ENCODE measurements at regions not wholly inside any gene's neighbourhood (a gene's known extent, or its start where the extent isn't known, plus 50 kb on each side); places are given as distances from the start of the nearest gene placed in this dataset.
"Not testable (repeated sequence)": the region's sequence is repeated elsewhere in the genome, so short reads cannot be mapped to it uniquely, and the experiment has no call there.

DNA sequence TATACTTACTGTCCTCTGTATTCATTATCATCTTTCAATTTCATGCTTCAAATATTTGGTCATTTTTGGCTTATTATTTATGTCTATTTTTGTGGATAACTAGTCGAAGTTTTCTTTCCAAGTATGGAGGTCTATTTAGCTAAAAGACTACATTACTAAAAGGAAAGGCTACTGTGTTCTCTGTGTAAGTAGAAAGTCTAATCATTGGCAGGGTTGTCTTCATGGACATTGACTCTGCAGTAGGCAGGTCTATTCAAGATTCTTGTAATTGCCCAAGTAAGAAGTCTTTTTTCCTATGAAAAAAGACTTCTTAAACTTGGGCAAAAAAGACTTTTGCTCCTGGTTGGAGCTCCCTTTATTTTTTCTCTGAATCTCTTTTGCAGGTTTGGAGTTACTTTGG is 368.6 kb upstream of the GRM7 start:
- DNase-seq = no peak
- no peak overlapping the region for H3K4me2 ChIP-seq (ENCODE audit: low read depth, low read length)
- no peaks in the 10 kb centered on the region for H3F3A ChIP-seq (ENCODE audit: insufficient read depth, low read length)
- no peaks in the 10 kb centered on the region for H3K9me3 ChIP-seq (replicated peaks; ENCODE audit: insufficient read depth, low read length)
- no peak overlapping the region for H3K9ac ChIP-seq (ENCODE audit: low read length)
- no peaks in the 10 kb centered on the region for H3K79me2 ChIP-seq (ENCODE audit: low read length)
- H3K36me3 ChIP-seq (replicated peaks; ENCODE audit: insufficient read depth, low read length) = no peaks in the 10 kb centered on the region
- H3K4me1 ChIP-seq (ENCODE audit: low read length) = no peaks in the 10 kb centered on the region
- no peak overlapping the region for H3K4me3 ChIP-seq (ENCODE audit: low read length)
- H3K9me2 ChIP-seq (replicated peaks; ENCODE audit: insufficient read depth, low read length) = no peaks in the 10 kb centered on the region
- TF ChIP-seq EZH2phosphoT487 (IDR thresholded peaks at IDR 0.05; ENCODE audit: low read length) (no peak), EZH2 (optimal IDR thresholded peaks at IDR 0.05; ENCODE audit: low read depth, low read length) (no peak)
- TF ChIP-seq, protein P1, sequence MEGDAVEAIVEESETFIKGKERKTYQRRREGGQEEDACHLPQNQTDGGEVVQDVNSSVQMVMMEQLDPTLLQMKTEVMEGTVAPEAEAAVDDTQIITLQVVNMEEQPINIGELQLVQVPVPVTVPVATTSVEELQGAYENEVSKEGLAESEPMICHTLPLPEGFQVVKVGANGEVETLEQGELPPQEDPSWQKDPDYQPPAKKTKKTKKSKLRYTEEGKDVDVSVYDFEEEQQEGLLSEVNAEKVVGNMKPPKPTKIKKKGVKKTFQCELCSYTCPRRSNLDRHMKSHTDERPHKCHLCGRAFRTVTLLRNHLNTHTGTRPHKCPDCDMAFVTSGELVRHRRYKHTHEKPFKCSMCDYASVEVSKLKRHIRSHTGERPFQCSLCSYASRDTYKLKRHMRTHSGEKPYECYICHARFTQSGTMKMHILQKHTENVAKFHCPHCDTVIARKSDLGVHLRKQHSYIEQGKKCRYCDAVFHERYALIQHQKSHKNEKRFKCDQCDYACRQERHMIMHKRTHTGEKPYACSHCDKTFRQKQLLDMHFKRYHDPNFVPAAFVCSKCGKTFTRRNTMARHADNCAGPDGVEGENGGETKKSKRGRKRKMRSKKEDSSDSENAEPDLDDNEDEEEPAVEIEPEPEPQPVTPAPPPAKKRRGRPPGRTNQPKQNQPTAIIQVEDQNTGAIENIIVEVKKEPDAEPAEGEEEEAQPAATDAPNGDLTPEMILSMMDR (IDR thresholded peaks at IDR 0.05; ENCODE audit: low read length) = no peak
- H3K27me3 ChIP-seq (replicated peaks; ENCODE audit: insufficient read depth, low read length) = no peaks in the 10 kb centered on the region
- H4K20me1 ChIP-seq (ENCODE audit: insufficient read depth, low read length) = no peaks in the 10 kb centered on the region
- H2AFZ ChIP-seq (ENCODE audit: low read length) = no peak overlapping the region
- H3K27ac ChIP-seq (ENCODE audit: low read length) = no peak overlapping the region

DNA sequence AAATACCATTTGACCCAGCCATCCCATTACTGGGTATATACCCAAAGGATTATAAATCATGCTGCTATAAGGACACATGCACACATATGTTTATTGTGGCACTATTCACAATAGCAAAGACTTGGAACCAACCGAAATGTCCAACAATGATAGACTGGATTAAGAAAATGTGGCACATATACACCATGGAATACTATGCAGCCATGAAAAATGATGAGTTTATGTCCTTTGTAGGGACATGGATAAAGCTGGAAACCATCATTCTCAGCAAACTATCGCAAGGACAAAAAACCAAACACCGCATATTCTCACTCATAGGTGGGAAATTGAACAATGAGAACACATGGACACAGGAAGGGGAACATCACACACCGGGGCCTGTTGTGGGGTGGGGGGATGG is 362.0 kb upstream of the GRM7 start:
- H3K79me2 ChIP-seq (ENCODE audit: low read length); H3K4me1 ChIP-seq (ENCODE audit: low read length); H3K27ac ChIP-seq (ENCODE audit: low read length); H3K27me3 ChIP-seq (replicated peaks; ENCODE audit: insufficient read depth, low read length); H3K4me2 ChIP-seq (ENCODE audit: low read depth, low read length); H3K9me2 ChIP-seq (replicated peaks; ENCODE audit: insufficient read depth, low read length); H4K20me1 ChIP-seq (ENCODE audit: insufficient read depth, low read length); H3F3A ChIP-seq (ENCODE audit: insufficient read depth, low read length); H3K9me3 ChIP-seq (replicated peaks; ENCODE audit: insufficient read depth, low read length); H3K36me3 ChIP-seq (replicated peaks; ENCODE audit: insufficient read depth, low read length); H3K9ac ChIP-seq (ENCODE audit: low read length); H2AFZ ChIP-seq (ENCODE audit: low read length); DNase-seq; H3K4me3 ChIP-seq (ENCODE audit: low read length): not testable (repeated sequence)

GRCh38 chr3:6504347-6504746 is 356.6 kb upstream of the GRM7 start:
- TF ChIP-seq, protein P1 (IDR thresholded peaks at IDR 0.05; ENCODE audit: low read length) = no peak
- no peak for TF ChIP-seq EZH2 (optimal IDR thresholded peaks at IDR 0.05; ENCODE audit: low read depth, low read length)
- no peak for TF ChIP-seq EZH2phosphoT487 (IDR thresholded peaks at IDR 0.05; ENCODE audit: low read length)
- H2AFZ ChIP-seq (ENCODE audit: low read length) = no peak overlapping the region
- no peaks in the 10 kb centered on the region for H3K27me3 ChIP-seq (replicated peaks; ENCODE audit: insufficient read depth, low read length)
- H3K9me3 ChIP-seq (replicated peaks; ENCODE audit: insufficient read depth, low read length) = no peaks in the 10 kb centered on the region
- no peaks in the 10 kb centered on the region for H4K20me1 ChIP-seq (ENCODE audit: insufficient read depth, low read length)
- no peak overlapping the region for H3K9ac ChIP-seq (ENCODE audit: low read length)
- no peak overlapping the region for H3K4me3 ChIP-seq (ENCODE audit: low read length)
- no peak for DNase-seq
- no peaks in the 10 kb centered on the region for H3F3A ChIP-seq (ENCODE audit: insufficient read depth, low read length)
- H3K79me2 ChIP-seq (ENCODE audit: low read length) = no peaks in the 10 kb centered on the region
- H3K4me2 ChIP-seq (ENCODE audit: low read depth, low read length) = no peak overlapping the region
- H3K4me1 ChIP-seq (ENCODE audit: low read length) = no peaks in the 10 kb centered on the region
- H3K36me3 ChIP-seq (replicated peaks; ENCODE audit: insufficient read depth, low read length) = no peaks in the 10 kb centered on the region
- H3K9me2 ChIP-seq (replicated peaks; ENCODE audit: insufficient read depth, low read length) = no peaks in the 10 kb centered on the region
- H3K27ac ChIP-seq (ENCODE audit: low read length) = no peak overlapping the region

DNA sequence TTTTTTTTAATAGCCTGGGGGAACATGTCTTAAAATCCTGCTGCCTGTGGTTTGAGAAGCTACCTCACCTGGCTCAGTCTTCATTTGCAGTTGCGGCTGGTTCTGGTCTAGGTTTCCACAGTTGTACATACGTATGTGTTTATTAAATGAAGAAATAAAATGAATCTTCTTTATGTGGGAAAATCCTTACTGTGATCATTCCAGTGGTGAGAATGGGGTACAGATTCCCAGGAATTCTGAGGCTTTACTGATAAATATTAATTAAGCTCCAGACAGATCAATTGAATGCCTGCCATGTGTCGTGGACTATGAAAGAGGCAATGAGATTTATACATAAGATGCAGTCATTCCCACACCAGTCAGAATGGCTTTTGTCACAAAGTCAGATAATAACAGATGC is 356.1 kb upstream of the GRM7 start:
- Histone ChIP-seq H3K4me1 (ENCODE audit: low read length) (no peaks in the 10 kb centered on the region), H3K4me2 (ENCODE audit: low read depth, low read length) (no peak overlapping the region), H3K36me3 (replicated peaks; ENCODE audit: insufficient read depth, low read length) (no peaks in the 10 kb centered on the region), H3K27me3 (replicated peaks; ENCODE audit: insufficient read depth, low read length) (no peaks in the 10 kb centered on the region), H2AFZ (ENCODE audit: low read length) (no peak overlapping the region), H3K27ac (ENCODE audit: low read length) (no peak overlapping the region), H3K79me2 (ENCODE audit: low read length) (no peaks in the 10 kb centered on the region), H3F3A (ENCODE audit: insufficient read depth, low read length) (no peaks in the 10 kb centered on the region), H3K9ac (ENCODE audit: low read length) (no peak overlapping the region), H4K20me1 (ENCODE audit: insufficient read depth, low read length) (no peaks in the 10 kb centered on the region), H3K9me3 (replicated peaks; ENCODE audit: insufficient read depth, low read length) (no peaks in the 10 kb centered on the region), H3K4me3 (ENCODE audit: low read length) (no peak overlapping the region), H3K9me2 (replicated peaks; ENCODE audit: insufficient read depth, low read length) (no peaks in the 10 kb centered on the region)
- TF ChIP-seq EZH2phosphoT487 (IDR thresholded peaks at IDR 0.05; ENCODE audit: low read length) (no peak), EZH2 (optimal IDR thresholded peaks at IDR 0.05; ENCODE audit: low read depth, low read length) (no peak)
- TF ChIP-seq, protein P1 (IDR thresholded peaks at IDR 0.05; ENCODE audit: low read length) = no peak
- DNase-seq = no peak
